HEK293T (cell line): ENCODE measurements at regions not wholly inside any gene's neighbourhood (a gene's known extent, or its start where the extent isn't known, plus 50 kb on each side); places are given as distances from the start of the nearest gene placed in this dataset.

Experiments
- ARNT ChIP-seq: fragments of 450-650 bp; IDR thresholded peaks from 2 replicates; pipeline ENCODE4 v1.6.1; 2017; ENCODE audit warnings: mild to moderate bottlenecking
- ELF4 ChIP-seq: fragments of 450-650 bp; IDR thresholded peaks from 2 replicates; pipeline ENCODE4 v1.6.1; 2017; ENCODE audit warnings: antibody characterized with exemption
- FOXM1 ChIP-seq: fragments of 450-650 bp; IDR thresholded peaks from 2 replicates; pipeline ENCODE4 v1.6.1; 2017; ENCODE audit warnings: mild to moderate bottlenecking, borderline replicate concordance
- NFRKB ChIP-seq: fragments of 450-650 bp; IDR thresholded peaks from 2 replicates; pipeline ENCODE4 v1.6.1; 2016; ENCODE audit warnings: mild to moderate bottlenecking, moderate library complexity
- PKNOX1 ChIP-seq: fragments of 450-650 bp; IDR thresholded peaks from 2 replicates; pipeline ENCODE4 v1.6.1; 2016
- SP1 ChIP-seq: fragments of 450-650 bp; IDR thresholded peaks from 2 replicates; pipeline ENCODE4 v1.6.1; 2017
- SUZ12 ChIP-seq: fragments of 450-650 bp; IDR thresholded peaks from 2 replicates; pipeline ENCODE4 v1.6.1; 2016; ENCODE audit warnings: mild to moderate bottlenecking

GRCh38 chr6:2436410-2437154 is 191.2 kb upstream of the GMDS start:
- no peak for TF ChIP-seq ARNT
- TF ChIP-seq PKNOX1 = no peak
- TF ChIP-seq NFRKB = no peak
- TF ChIP-seq ELF4 = no peak
- no peak for TF ChIP-seq SP1
- no peak for TF ChIP-seq SUZ12
- TF ChIP-seq FOXM1 = no peak
